Renal cortex interstitium (tissue), 11 donors: ENCODE measurements at regions not wholly inside any gene's neighbourhood (a gene's known extent, or its start where the extent isn't known, plus 50 kb on each side); places are given as distances from the start of the nearest gene placed in this dataset.
"Not testable (repeated sequence)": the region's sequence is repeated elsewhere in the genome, so short reads cannot be mapped to it uniquely, and the experiment has no call there.

Experiments
- DNase-seq, 11 donors: peaks; one replicate each; pipeline ENCODE4 v3.0.0-alpha.2; 2013; ENCODE audit warnings: low read depth in 9 of 11, low spot score in 4 of 11; ENCODE audit errors: extremely low read depth in 1 of 11

- peak in 1 of 11 donors; percentile 36 for DNase-seq
Measured at GRCh38 chr15:30195355-30196008, 60.6 kb downstream of the GOLGA8T start.

DNA sequence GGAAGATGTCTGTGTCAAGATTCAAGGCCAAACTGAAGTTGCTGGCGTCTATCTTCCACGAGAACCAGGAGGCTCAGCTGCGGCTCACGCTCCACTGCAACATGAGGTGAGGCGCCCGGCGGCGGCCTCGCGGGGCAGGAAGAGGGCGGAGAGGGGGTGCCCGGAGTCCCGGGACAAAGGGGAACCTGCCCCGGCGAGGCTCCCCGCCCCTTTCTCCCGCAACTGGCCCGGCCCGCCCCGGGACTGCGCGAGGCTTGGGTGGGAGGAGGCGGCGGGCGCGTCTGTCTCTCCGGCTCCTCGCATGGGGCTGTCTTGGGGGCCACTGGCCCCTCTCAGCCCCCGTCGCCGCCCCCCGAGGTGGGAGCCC lies 61.1 kb downstream of the GOLGA8T start:
- DNase-seq, result peak in 3 of 11 donors; percentile 17 to 21 (median 20)

DNA sequence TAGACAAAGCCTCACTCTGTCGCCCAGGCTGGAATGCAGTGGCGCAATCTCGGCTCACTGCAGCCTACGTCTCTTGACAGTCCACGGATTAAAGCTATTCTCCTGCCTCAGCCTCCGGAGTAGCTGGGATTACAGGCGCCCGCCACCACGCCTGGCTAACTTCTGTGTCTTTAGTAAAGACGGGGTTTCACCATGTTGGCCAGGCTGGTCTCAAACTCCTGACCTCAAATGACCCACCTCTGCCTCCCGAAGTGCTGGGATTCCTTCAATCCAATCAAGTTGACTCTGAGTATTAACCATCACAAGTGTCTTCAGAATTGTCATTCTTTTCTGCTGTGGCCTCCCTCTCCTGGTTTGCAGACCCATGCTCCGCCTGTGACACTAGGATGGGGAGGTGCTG lies 61.9 kb downstream of the GOLGA8T start:
- DNase-seq, result not testable (repeated sequence)

DNA sequence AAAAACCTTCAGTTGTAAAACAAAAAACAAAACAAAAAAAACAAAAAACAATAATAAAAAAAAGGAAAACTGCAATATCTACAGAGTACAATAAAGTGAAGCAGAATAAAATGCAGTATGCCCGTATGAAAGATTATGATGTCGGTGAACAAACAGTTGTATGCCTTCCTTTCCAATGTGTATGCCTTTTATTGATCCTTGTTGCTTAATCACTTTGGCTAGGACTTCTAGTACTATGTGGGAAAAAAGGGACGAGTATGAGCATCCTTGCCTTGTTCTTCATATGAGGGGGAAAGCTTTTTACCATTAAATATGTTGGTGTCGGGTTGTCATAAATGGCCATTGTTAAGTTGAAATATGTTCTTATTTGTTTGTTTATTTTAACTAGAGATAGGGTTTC lies 66.7 kb downstream of the GOLGA8T start:
- DNase-seq, result not testable (repeated sequence)

GRCh38 chr15:30213733-30214132 lies 78.9 kb downstream of the GOLGA8T start:
- DNase-seq, result not testable (repeated sequence)

DNA sequence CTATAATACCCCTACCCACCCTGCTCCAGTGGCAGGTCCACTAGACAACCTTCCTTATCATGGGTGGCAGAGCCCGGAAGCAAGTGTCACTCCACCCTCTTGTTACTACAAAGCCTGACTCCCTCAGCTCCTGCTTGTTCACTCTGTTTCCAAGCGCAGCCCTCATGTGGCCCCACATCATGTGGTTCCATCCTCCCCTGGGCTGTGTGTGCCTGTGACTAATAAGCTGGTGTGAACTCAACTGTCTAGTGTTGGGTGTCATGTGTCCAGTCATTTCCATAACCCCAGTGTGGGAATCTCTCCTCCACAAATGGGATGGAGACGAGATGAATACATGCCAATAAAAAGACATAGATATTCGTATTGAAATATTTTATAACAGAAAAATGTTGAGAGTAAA lies 87.0 kb downstream of the GOLGA8T start:
- not testable (repeated sequence) for DNase-seq

DNA sequence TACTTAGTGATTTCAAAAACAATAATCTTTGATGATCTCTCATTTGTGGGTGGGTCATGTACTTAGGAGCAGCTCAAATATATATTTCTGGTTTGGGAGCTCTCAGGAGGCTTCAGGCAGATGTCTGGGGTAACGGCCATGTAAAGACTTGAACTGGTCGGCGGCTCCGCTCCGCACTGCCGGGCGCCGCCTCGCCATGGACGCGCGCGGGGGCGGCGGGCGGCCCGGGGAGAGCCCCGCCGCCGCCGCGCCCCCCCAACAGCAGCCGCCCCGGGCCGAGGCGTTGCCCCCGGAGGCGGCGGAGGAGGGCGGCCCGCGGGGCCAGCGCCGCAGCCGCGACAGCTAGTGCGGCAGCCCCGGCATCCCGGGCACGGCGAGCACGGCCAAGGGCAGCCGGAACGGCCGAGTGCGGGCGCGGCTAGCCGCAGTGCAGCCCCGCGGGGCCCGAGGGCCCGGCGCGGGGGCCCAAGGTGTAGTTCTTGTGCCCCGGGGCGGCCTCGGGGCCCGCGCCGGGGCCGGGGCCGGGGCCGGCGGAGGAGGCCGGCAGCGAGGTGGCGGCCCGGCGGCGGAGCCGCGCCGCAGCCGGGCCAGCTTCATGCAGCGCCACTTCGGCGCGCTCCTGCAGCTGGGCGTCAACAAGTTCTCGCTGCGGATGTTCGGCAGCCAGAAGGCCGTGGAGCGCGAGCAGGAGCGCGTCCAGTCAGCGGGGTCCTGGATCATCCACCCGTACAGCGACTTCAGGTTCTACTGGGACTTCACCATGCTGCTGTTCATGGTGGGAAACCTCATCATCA lies 88.1 kb downstream of the GOLGA8T start:
- DNase-seq, result not testable (repeated sequence)

GRCh38 chr15:30225233-30225891 lies 90.5 kb downstream of the GOLGA8T start:
- not testable (repeated sequence) for DNase-seq

DNA sequence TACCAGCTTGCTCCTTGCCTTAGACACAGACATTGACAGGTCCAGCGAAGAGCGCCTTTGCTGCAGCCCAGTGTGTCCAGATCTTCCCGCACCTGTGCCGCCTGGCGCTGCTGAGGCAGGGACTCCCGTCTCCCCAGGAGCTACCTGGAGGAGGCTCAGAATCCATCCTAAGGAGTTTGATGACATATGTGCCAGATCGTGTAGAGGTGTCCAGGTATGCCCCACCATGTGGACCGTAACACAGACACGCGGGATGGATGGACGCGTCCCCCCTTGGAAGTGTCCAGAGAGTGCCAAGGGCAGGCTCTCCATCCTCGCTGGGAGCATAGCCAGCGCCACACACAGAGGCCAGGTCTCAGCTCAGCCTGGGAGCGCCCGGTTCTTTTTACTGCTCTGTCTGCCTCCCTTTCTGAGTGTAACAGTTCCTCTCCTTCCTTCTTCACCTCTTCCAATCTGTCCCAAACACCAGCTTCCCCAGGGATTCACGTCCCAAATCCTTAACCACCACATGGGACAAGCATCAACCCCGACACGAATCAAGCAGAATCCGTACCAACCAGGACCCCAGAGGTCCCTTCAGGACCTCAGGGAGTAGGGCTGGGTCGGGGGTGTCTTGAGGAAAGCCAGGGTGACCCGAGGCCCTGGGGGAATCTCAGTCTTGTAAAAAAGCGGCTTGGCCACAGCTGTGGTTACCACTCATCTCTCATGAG lies 126.7 kb downstream of the GOLGA8T start:
- DNase-seq, result not testable (repeated sequence)

DNA sequence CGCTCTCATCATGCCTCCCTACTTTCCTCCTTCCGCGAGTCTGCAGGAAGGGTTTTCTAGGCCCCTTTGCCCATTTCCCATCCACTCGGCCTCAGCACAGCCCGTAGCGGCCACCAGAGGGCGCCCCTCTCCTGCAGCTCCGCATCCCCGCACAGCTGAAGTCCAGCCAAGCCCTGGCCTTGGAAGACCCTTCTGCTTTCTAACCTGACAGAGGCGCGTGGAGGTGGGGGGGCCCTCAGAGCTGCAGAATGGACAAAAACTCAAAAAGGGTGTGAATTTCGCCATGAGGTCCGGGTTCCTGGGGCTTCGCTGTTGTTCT lies 127.2 kb downstream of the GOLGA8T start:
- not testable (repeated sequence) for DNase-seq

GRCh38 chr15:30264000-30264399 lies 129.1 kb downstream of the GOLGA8T start:
- DNase-seq, result not testable (repeated sequence)

DNA sequence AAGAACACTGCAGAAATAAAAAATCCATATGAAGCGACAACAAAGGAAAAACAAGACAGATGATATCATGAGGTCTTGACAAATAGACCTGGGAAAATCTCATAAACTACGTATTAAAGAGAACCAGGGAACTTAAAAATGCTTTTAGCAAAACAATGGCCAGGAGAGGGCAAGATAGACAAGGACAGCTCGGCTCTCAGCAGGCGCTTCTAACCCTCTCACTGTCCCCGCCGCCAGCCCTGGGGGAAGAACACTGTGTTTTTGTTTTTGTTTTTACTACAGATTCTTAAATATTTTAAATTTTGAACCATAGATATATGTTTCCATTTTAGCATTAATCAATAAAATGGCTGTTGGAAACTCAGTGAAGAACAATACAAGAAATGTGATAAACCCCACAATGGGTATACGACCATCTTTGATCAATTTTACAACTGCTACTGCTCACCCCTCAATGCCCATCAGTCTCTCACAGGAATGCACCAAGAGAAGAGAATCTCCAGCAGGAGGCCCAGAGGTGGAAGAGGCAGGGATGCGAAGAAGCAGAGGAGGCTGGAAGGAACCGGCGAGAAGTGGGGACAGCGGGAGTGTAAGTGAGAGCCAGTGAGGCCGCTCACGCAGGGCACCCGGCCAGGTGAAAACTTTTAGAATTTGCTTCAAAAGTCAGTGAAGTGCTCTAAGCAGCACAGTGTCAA lies 98.0 kb downstream of the CHRFAM7A start:
- DNase-seq, result not testable (repeated sequence)

DNA sequence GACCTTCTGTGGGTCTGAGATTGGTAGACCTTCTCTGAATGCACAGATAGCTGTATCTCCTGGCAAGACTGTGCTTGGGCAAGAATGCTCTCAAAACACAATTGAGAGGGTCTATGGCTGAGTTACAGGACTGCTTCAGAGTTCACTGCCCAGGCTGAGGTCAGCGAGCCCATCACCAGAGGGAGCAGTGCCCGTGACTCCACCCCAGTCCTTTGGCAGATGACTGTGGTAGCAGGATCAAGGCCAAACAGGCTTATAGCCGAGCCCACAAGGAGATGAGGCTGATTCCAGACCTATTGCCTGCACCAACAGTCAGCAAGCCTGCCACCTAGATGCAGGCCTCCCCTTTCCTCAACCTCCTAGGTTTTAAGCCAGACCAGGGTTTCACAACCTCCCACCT lies 89.4 kb downstream of the CHRFAM7A start:
- DNase-seq, result not testable (repeated sequence)
